ENCODE measurements at regions not wholly inside any gene's neighbourhood (a gene's known extent, or its start where the extent isn't known, plus 50 kb on each side); places are given as distances from the start of the nearest gene placed in this dataset.

GRCh38 chr14:71204231-71204630, 297.0 kb downstream of the PCNX1 start:
- H3K9me3 Mint-ChIP-seq: peaks cover 3% of the 10 kb centered on the region
- H3K27ac Mint-ChIP-seq: peak overlapping the region in 1 of 3 experiments; percentile 31
- H3K4me3 Mint-ChIP-seq: no peak overlapping the region
- no peaks in the 10 kb centered on the region for H3K36me3 Mint-ChIP-seq (ENCODE audit: low read depth)
- H3K4me1 Mint-ChIP-seq: peaks cover 6% of the 10 kb centered on the region
- peaks cover 8% of the 10 kb centered on the region for H3K27me3 Mint-ChIP-seq (ENCODE audit: low read depth)
- TF ChIP-seq, protein P1, sequence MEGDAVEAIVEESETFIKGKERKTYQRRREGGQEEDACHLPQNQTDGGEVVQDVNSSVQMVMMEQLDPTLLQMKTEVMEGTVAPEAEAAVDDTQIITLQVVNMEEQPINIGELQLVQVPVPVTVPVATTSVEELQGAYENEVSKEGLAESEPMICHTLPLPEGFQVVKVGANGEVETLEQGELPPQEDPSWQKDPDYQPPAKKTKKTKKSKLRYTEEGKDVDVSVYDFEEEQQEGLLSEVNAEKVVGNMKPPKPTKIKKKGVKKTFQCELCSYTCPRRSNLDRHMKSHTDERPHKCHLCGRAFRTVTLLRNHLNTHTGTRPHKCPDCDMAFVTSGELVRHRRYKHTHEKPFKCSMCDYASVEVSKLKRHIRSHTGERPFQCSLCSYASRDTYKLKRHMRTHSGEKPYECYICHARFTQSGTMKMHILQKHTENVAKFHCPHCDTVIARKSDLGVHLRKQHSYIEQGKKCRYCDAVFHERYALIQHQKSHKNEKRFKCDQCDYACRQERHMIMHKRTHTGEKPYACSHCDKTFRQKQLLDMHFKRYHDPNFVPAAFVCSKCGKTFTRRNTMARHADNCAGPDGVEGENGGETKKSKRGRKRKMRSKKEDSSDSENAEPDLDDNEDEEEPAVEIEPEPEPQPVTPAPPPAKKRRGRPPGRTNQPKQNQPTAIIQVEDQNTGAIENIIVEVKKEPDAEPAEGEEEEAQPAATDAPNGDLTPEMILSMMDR (IDR thresholded peaks at IDR 0.05; ENCODE audit: unreplicated experiment in 3 of 3): no peak

DNA sequence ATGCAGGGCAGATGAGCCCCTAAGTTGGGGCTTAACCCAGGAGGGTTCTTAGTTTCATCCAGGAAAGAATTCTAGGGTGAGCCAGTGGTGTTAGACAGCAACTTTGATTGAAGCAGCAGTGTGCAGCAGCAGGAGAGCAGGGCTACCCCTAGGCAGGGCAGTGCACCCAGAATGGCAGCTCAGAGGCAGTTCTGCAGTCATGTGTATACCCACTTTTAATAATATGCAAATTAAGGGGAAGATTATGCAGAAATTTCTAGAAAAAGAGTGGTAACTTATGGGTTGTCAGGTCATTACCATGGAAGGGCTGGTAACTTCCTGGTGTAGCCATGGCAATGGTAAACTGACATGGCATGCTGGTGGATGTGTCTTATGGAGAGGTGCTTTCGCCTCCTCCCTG, 297.5 kb downstream of the PCNX1 start:
- Mint-ChIP-seq H3K27ac (no peak overlapping the region), H3K4me3 (no peak overlapping the region), H3K36me3 (ENCODE audit: low read depth) (no peaks in the 10 kb centered on the region), H3K9me3 (peaks cover 3% of the 10 kb centered on the region), H3K4me1 (peaks cover 6% of the 10 kb centered on the region), H3K27me3 (ENCODE audit: low read depth) (peaks cover 8% of the 10 kb centered on the region)
- TF ChIP-seq, protein P1 (IDR thresholded peaks at IDR 0.05; ENCODE audit: unreplicated experiment in 3 of 3): no peak

- Mint-ChIP-seq H3K27me3 (ENCODE audit: low read depth) (peaks cover 8% of the 10 kb centered on the region), H3K4me3 (no peak overlapping the region), H3K4me1 (peaks cover 6% of the 10 kb centered on the region), H3K36me3 (ENCODE audit: low read depth) (no peaks in the 10 kb centered on the region), H3K27ac (no peak overlapping the region), H3K9me3 (peaks cover 3% of the 10 kb centered on the region)
- TF ChIP-seq, protein P1 (IDR thresholded peaks at IDR 0.05; ENCODE audit: unreplicated experiment in 3 of 3): no peak
Measured at GRCh38 chr14:71206123-71206522, 298.9 kb downstream of the PCNX1 start.

DNA sequence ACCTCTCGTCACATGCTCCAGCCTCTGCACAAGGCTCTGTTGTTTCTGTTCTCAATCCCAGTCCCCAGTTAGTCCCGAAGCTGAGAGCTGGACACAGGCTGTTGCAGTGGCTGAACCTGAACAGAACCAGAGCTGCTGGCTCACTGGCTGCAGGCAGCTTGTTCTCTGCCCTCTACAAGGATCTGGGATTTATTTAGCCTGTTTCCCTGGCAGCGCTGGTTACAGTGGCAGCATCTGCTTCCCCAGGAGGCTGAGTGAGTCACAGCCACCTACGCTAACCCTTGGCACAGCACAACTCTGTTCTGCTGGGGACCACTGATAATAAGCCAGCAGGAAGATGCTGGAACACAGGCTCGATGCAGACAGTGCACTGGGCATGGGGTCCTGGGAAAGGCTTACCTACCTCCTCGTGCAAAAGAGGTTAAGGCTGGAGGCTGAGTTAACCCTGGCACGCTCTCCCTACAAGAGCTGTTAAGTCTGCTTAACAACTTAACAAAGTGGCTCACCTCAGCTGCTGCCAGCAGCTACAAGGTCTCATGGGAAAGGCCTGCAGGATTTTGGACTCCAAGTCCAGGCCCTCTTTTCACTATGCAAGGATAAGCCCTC, 299.6 kb downstream of the PCNX1 start:
- H3K4me1 Mint-ChIP-seq: peaks cover 6% of the 10 kb centered on the region
- H3K27me3 Mint-ChIP-seq (ENCODE audit: low read depth): peaks cover 8% of the 10 kb centered on the region
- H3K27ac Mint-ChIP-seq: no peak overlapping the region
- peaks cover 3% of the 10 kb centered on the region for H3K9me3 Mint-ChIP-seq
- no peaks in the 10 kb centered on the region for H3K36me3 Mint-ChIP-seq (ENCODE audit: low read depth)
- TF ChIP-seq, protein P1 (IDR thresholded peaks at IDR 0.05; ENCODE audit: unreplicated experiment in 3 of 3): no peak
- no peak overlapping the region for H3K4me3 Mint-ChIP-seq

DNA sequence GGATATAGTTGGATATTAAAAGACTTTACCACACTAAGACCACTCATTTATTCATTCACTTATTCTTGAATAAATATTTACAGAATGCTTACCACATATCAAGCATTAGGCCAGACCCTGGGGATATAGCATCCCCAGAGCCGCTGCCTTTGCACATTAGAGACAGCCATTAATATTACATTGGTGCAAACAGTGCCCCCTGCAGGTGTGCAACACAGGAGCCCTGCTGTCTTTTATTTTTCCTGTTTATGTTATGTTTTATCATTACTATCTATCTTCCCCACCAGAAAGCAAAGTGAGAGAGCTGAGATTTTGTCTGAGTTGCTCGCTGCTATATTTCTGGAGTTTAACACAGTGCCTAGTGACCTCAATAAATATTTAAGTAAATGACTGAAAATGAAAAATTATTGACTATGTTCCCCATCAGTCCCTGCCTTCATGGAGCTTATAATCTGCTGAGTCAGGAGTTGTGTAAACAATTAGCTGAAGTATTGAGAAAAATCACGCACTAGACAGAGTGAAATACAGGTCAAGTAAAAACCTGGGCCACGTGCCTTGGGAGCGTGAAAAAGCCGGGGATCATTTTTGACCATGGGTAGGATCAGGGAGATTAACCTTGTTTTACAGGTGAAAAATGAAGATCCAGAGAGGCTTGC, 301.6 kb downstream of the PCNX1 start:
- Mint-ChIP-seq H3K36me3 (ENCODE audit: low read depth) (no peaks in the 10 kb centered on the region), H3K27me3 (ENCODE audit: low read depth) (peaks cover 8% of the 10 kb centered on the region), H3K9me3 (no peaks in the 10 kb centered on the region), H3K4me3 (no peak overlapping the region), H3K4me1 (peaks cover 17% of the 10 kb centered on the region), H3K27ac (no peak overlapping the region)
- TF ChIP-seq, protein P1 (IDR thresholded peaks at IDR 0.05; ENCODE audit: unreplicated experiment in 3 of 3): peak in 1 of 3 experiments; percentile 9

- Mint-ChIP-seq H3K4me3 (no peak overlapping the region), H3K27ac (no peak overlapping the region), H3K4me1 (peaks cover 14% of the 10 kb centered on the region), H3K36me3 (ENCODE audit: low read depth) (no peaks in the 10 kb centered on the region), H3K27me3 (ENCODE audit: low read depth) (peaks cover 8% of the 10 kb centered on the region), H3K9me3 (peaks cover 3% of the 10 kb centered on the region)
- TF ChIP-seq, protein P1 (IDR thresholded peaks at IDR 0.05; ENCODE audit: unreplicated experiment in 3 of 3): no peak
Measured at GRCh38 chr14:71209888-71210287, 302.6 kb downstream of the PCNX1 start.
